ENCODE measurements at regions not wholly inside any gene's neighbourhood (a gene's known extent, or its start where the extent isn't known, plus 50 kb on each side); places are given as distances from the start of the nearest gene placed in this dataset.

DNA sequence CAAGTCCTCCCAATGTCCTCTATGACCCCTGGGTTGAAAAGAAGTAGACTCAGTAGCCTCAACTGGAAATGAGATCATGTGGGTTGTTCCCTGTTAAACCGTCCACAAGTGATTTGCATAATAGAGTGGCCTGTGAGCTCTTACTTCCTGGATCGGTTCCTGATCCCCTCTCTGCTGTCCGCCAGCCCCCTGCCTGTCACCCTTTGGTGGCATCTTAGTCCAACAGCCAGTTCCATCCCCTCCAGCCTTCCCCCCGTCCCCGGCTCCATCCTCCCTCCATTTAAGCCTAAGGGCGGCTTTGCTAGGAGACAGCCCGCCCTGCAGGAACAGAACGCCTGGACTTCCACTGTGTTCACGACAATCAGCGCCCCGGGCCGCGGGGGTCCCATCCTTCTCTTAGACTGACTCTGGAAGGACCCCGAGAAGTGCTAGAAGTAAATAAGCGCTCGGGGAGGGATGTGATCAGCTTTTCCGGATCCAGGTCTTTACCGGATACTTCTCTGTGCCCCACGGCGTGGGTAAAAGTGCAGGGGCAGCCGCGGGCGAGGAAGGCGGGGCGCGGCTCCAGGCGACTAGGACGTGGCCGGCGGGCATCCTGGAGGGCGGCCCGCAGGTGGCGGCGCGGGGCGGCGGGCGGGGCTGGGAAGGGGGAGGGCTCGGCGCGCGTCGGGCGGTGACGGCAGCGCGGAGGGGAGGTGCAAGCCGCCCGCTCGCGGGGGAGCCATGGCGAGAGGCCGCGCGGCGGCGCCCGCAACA is 51.2 kb upstream of the ULK4 start:
- peak in 2 of 3 donors; percentile 81 to 86 for DNase-seq

DNA sequence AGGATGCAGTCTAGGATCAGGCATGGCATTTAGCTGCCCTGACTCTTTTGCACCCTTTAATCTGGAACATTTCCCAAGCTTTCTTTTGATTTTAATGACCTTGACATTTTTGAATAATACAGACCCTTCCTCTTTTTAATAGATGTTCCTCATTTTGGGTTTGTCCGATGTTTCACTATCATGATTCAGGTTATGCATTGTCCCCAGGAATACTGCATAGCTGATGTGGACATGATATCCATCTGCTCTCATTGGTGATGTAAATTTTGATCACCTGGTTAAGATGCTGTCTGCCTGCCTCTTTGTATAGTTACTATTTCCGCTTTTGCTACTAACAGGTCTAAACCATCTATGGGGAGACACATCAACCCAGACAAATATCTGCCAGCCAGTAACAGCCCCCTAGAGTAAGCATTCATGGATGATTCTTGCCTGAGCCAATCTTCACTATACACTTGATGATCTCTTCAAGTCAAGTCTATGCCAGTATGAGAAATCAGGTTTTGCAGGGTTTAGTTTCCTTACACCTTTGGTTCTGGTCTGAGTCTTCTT is 50.6 kb upstream of the ULK4 start:
- DNase-seq, result no peak

Data from muscle of back (tissue), 3 donors.